IMR-90 (cell line): ENCODE measurements at regions not wholly inside any gene's neighbourhood (a gene's known extent, or its start where the extent isn't known, plus 50 kb on each side); places are given as distances from the start of the nearest gene placed in this dataset.

ENCODE experiments used
- ATAC-seq: fragments of 200-7000 bp; cut with Tn5 transposase; 2 replicates; pipeline ENCODE4 v1.9.1; 2020; ENCODE audit warnings: low read depth, mild to moderate bottlenecking, moderate library complexity
- BruUV-seq: library from RNA; stranded (reverse); fragments of 400-500 nt; replicated peaks from 2 replicates; lab custom pipeline; 2021; lab: Mats Ljungman, UMichigan
- CTCF ChIA-PET: fragments of 300-600 bp; formaldehyde crosslinking; extraction: SDS; loops from one replicate; lab custom pipeline; 2021; ENCODE audit warnings: antibody characterized with exemption; lab: Yijun Ruan, JAX
- POLR2A ChIA-PET: fragments of 300-600 bp; sonication (Branson Sonifier 250); formaldehyde crosslinking; loops from one replicate; lab custom pipeline; 2022; ENCODE audit warnings: antibody characterized with exemption; ENCODE audit not compliant: unreplicated experiment; lab: Charles Lee
- DNase-seq: peaks from one replicate; pipeline ENCODE4 v3.0.0; 2013
- H2AFZ ChIP-seq: replicated peaks from 2 replicates; pipeline ENCODE3; 2013; ENCODE audit warnings: low read length, mild to moderate bottlenecking; ENCODE audit not compliant: poor library complexity
- H2AK5ac ChIP-seq: 2 replicates; pipeline ENCODE4 v1.6.1; 2013; ENCODE audit warnings: low read depth, low read length, inconsistent platforms
- H2AK9ac ChIP-seq: replicated peaks from 2 replicates; pipeline ENCODE3; 2013; ENCODE audit warnings: mild to moderate bottlenecking, low read depth, low read length, moderate library complexity; ENCODE audit not compliant: poor library complexity
- H2BK120ac ChIP-seq: 2 replicates; pipeline ENCODE4 v1.6.1; 2013; ENCODE audit warnings: low read depth, low read length, inconsistent platforms
- H2BK15ac ChIP-seq: 3 replicates; pipeline ENCODE4 v1.6.1; 2013; ENCODE audit warnings: low read depth, low read length, inconsistent platforms
- H2BK20ac ChIP-seq: 2 replicates; pipeline ENCODE4 v1.6.1; 2013; ENCODE audit warnings: low read depth, mild to moderate bottlenecking, inconsistent platforms, low read length, moderate library complexity
- H2BK5ac ChIP-seq: 2 replicates; pipeline ENCODE4 v1.6.1; 2013; ENCODE audit warnings: mild to moderate bottlenecking, low read depth, low read length, inconsistent platforms; ENCODE audit not compliant: poor library complexity, severe bottlenecking
- H3K14ac ChIP-seq: replicated peaks from 2 replicates; pipeline ENCODE4 v1.6.1; 2013; ENCODE audit warnings: low read depth, low read length, inconsistent platforms
- H3K18ac ChIP-seq: 2 replicates; pipeline ENCODE4 v1.6.1; 2013; ENCODE audit warnings: low read depth, low read length, control low read depth
- H3K23ac ChIP-seq: 2 replicates; pipeline ENCODE4 v1.6.1; 2013; ENCODE audit warnings: low read depth, low read length, inconsistent platforms
- H3K27ac ChIP-seq: 2 replicates; pipeline ENCODE4 v1.5.1; 2013; ENCODE audit warnings: mild to moderate bottlenecking, control low read depth, low read length; ENCODE audit not compliant: insufficient read depth
- H3K27me3 ChIP-seq: 2 replicates; pipeline ENCODE4 v1.6.1; 2013; ENCODE audit warnings: low read length; ENCODE audit not compliant: control insufficient read depth, insufficient read depth
- H3K36me3 ChIP-seq: 2 replicates; pipeline ENCODE4 v1.6.1; 2013; ENCODE audit warnings: low read length, mixed read lengths; ENCODE audit not compliant: control insufficient read depth, insufficient read depth
- H3K4ac ChIP-seq: 2 replicates; pipeline ENCODE4 v1.6.1; 2013; ENCODE audit warnings: low read depth, low read length, inconsistent platforms
- H3K4me1 ChIP-seq: 2 replicates; pipeline ENCODE4 v1.6.1; 2013; ENCODE audit warnings: low read length, mixed read lengths; ENCODE audit not compliant: control insufficient read depth, insufficient read depth
- H3K4me2 ChIP-seq: 2 replicates; pipeline ENCODE4 v1.6.1; 2013; ENCODE audit warnings: low read depth, mild to moderate bottlenecking, control low read depth, low read length, moderate library complexity
- H3K4me3 ChIP-seq: 2 replicates; pipeline ENCODE4 v1.5.1; 2013; ENCODE audit warnings: low read depth, mild to moderate bottlenecking, control low read depth, low read length, moderate library complexity; ENCODE audit not compliant: insufficient read depth
- H3K56ac ChIP-seq: 2 replicates; pipeline ENCODE4 v1.6.1; 2013; ENCODE audit warnings: low read length, inconsistent platforms; ENCODE audit not compliant: insufficient read depth; ENCODE audit errors: extremely low read depth
- H3K79me1 ChIP-seq, 2 experiments: 2 replicates each; pipeline ENCODE4 v1.6.1; 2013; ENCODE audit warnings: low read length in 2 of 2, inconsistent platforms in 1 of 2, low read depth in 1 of 2
- H3K9ac ChIP-seq: 2 replicates; pipeline ENCODE4 v1.6.1; 2013; ENCODE audit warnings: low read depth, low read length, control low read depth
- H3K9me1 ChIP-seq: 2 replicates; pipeline ENCODE4 v1.6.1; 2013; ENCODE audit warnings: low read length, inconsistent platforms; ENCODE audit not compliant: insufficient read depth
- H3K9me3 ChIP-seq: 2 replicates; pipeline ENCODE4 v1.6.1; 2013; ENCODE audit warnings: low read length; ENCODE audit not compliant: control insufficient read depth, insufficient read depth
- H4K20me1 ChIP-seq: 2 replicates; pipeline ENCODE4 v1.6.1; 2013; ENCODE audit warnings: low read length, inconsistent platforms; ENCODE audit not compliant: insufficient read depth
- H4K5ac ChIP-seq: 2 replicates; pipeline ENCODE4 v1.6.1; 2013; ENCODE audit warnings: mild to moderate bottlenecking, low read depth, low read length, control low read depth
- H4K8ac ChIP-seq, 2 experiments: 2 replicates each; pipeline ENCODE4 v1.6.1; 2013; ENCODE audit warnings: low read depth in 2 of 2, low read length in 2 of 2, control low read depth in 1 of 2, inconsistent platforms in 1 of 2
- H4K91ac ChIP-seq: 2 replicates; pipeline ENCODE4 v1.6.1; 2013; ENCODE audit warnings: low read depth, low read length, inconsistent platforms; ENCODE audit not compliant: insufficient read depth
- BHLHE40 ChIP-seq: fragments of 150-350 bp; IDR thresholded peaks from 2 replicates; pipeline ENCODE4 v1.6.1; 2016; ENCODE audit warnings: mild to moderate bottlenecking, low read depth, low read length
- CEBPB ChIP-seq: IDR thresholded peaks from 2 replicates; pipeline ENCODE4 v1.6.1; 2012; ENCODE audit warnings: low read depth, low read length, improper control_type of control experiment
- CHD1 ChIP-seq: IDR thresholded peaks from 2 replicates; pipeline ENCODE4 v1.6.1; 2012; ENCODE audit warnings: low read depth, low read length, improper control_type of control experiment
- FOS ChIP-seq: fragments of 150-350 bp; IDR thresholded peaks from 2 replicates; pipeline ENCODE4 v1.6.1; 2016; ENCODE audit warnings: low read depth, low read length
- MAZ ChIP-seq: IDR thresholded peaks from 2 replicates; pipeline ENCODE4 v1.6.1; 2012; ENCODE audit warnings: low read depth, mild to moderate bottlenecking, low read length, improper control_type of control experiment, moderate library complexity, borderline replicate concordance
- NFE2L2 ChIP-seq: fragments of 150-350 bp; IDR thresholded peaks from 2 replicates; pipeline ENCODE4 v1.6.1; 2016; ENCODE audit warnings: low read depth, mild to moderate bottlenecking, low read length
- POLR2A ChIP-seq: IDR thresholded peaks from 2 replicates; pipeline ENCODE4 v1.6.1; 2012; ENCODE audit warnings: mild to moderate bottlenecking, low read depth, low read length
- RCOR1 ChIP-seq: IDR thresholded peaks from 2 replicates; pipeline ENCODE4 v1.6.1; 2012; ENCODE audit warnings: mild to moderate bottlenecking, low read length, improper control_type of control experiment; ENCODE audit not compliant: insufficient replicate concordance
- RFX5 ChIP-seq: IDR thresholded peaks from 2 replicates; pipeline ENCODE4 v1.8.0; 2012; ENCODE audit warnings: low read depth, mild to moderate bottlenecking, low read length, moderate library complexity
- SMC3 ChIP-seq: fragments of 150-350 bp; IDR thresholded peaks from 2 replicates; pipeline ENCODE4 v1.6.1; 2016; ENCODE audit warnings: low read depth, mild to moderate bottlenecking, antibody characterized with exemption, low read length, moderate library complexity
- WGBS, 2 experiments: methylation state at CpG; one replicate each; pipeline versions ENCODE4 v1.1.5 to v1.1.7; 2013; ENCODE audit warnings: missing lambda C conversion rate in 2 of 2; ENCODE audit not compliant: insufficient read length in 1 of 2; ENCODE audit errors: extremely low coverage in 2 of 2; 5-methylcytosine and 5-hydroxymethylcytosine counted together
- dilution Hi-C: fragments of 300-500 bp; cut with HindIII; formaldehyde crosslinking; loops from one replicate; pipeline ENCODE4 v1.14.3; 2018; ENCODE audit warnings: low sequenced_read_pairs; ENCODE audit not compliant: unreplicated experiment
- in situ Hi-C: fragments of 300-500 bp; cut with MboI; formaldehyde crosslinking; loops from 3 replicates; pipeline ENCODE4 v1.14.3; 2019; ENCODE audit warnings: low sequenced_read_pairs, inconsistent platforms, mixed read lengths
- intact Hi-C: fragments of 100-400 bp; cut with micrococcal nuclease; formaldehyde crosslinking; loops from 2 replicates; pipeline ENCODE4 v1.10.0; 2022
- TF ChIP-seq, protein P1 (sequence below): fragments of 150-350 bp; IDR thresholded peaks from 2 replicates; pipeline ENCODE4 v1.6.1; 2016; ENCODE audit warnings: low read depth, mild to moderate bottlenecking, low read length, moderate library complexity, borderline replicate concordance
- TF ChIP-seq, protein P2 (sequence below): fragments of 150-350 bp; IDR thresholded peaks from 2 replicates; pipeline ENCODE4 v1.6.1; 2017; ENCODE audit warnings: mild to moderate bottlenecking, antibody characterized with exemption, low read length, low read depth
- TF ChIP-seq, protein P3 (sequence below): conservative IDR thresholded peaks from 2 replicates; pipeline ENCODE4 v1.5.1; 2012; ENCODE audit warnings: mild to moderate bottlenecking, low read depth, low read length, improper control_type of control experiment

DNA sequence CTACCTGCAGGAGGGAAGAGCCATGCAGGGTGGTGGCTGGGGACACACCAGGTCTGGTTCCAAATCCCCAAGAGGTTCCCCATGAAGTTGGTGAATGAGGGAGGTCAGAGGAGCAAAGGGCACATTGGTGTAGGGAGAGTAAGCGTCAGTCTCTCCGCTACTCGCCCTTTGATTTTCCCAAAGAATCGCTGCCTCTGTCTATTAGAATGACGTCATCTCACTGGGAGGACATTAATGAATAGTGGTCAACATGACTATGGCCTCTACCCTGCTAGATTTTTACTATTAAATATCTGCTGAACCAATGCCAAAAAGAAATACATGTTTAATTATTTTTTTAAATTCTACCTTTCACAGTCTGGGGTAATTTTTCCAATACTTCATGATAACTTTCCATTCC is 109.6 kb upstream of the SNTG2 start:
- H3K56ac ChIP-seq, result no peak overlapping the region
- no peak overlapping the region for H2BK20ac ChIP-seq
- in situ Hi-C loops, result no loop called here
- H3K4me3 ChIP-seq, result no peak overlapping the region
- H2BK120ac ChIP-seq, result no peak overlapping the region
- no peak overlapping the region for H3K18ac ChIP-seq
- POLR2A ChIA-PET, result no interaction called here
- no TSS peak for BruUV-seq
- H3K79me1 ChIP-seq, result no peaks in the 10 kb centered on the region
- no peak overlapping the region for H2BK5ac ChIP-seq
- no peak for ATAC-seq
- no peak for TF ChIP-seq NFE2L2
- no peak for TF ChIP-seq FOS
- TF ChIP-seq RFX5, result no peak
- no peak for TF ChIP-seq CHD1
- no peak for TF ChIP-seq MAZ
- TF ChIP-seq, protein P1, sequence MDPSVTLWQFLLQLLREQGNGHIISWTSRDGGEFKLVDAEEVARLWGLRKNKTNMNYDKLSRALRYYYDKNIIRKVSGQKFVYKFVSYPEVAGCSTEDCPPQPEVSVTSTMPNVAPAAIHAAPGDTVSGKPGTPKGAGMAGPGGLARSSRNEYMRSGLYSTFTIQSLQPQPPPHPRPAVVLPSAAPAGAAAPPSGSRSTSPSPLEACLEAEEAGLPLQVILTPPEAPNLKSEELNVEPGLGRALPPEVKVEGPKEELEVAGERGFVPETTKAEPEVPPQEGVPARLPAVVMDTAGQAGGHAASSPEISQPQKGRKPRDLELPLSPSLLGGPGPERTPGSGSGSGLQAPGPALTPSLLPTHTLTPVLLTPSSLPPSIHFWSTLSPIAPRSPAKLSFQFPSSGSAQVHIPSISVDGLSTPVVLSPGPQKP, result no peak
- TF ChIP-seq, protein P2, sequence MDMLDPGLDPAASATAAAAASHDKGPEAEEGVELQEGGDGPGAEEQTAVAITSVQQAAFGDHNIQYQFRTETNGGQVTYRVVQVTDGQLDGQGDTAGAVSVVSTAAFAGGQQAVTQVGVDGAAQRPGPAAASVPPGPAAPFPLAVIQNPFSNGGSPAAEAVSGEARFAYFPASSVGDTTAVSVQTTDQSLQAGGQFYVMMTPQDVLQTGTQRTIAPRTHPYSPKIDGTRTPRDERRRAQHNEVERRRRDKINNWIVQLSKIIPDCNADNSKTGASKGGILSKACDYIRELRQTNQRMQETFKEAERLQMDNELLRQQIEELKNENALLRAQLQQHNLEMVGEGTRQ, result no peak
- no peak for TF ChIP-seq CEBPB
- TF ChIP-seq RCOR1, result no peak
- no peak for TF ChIP-seq BHLHE40
- TF ChIP-seq, protein P3, sequence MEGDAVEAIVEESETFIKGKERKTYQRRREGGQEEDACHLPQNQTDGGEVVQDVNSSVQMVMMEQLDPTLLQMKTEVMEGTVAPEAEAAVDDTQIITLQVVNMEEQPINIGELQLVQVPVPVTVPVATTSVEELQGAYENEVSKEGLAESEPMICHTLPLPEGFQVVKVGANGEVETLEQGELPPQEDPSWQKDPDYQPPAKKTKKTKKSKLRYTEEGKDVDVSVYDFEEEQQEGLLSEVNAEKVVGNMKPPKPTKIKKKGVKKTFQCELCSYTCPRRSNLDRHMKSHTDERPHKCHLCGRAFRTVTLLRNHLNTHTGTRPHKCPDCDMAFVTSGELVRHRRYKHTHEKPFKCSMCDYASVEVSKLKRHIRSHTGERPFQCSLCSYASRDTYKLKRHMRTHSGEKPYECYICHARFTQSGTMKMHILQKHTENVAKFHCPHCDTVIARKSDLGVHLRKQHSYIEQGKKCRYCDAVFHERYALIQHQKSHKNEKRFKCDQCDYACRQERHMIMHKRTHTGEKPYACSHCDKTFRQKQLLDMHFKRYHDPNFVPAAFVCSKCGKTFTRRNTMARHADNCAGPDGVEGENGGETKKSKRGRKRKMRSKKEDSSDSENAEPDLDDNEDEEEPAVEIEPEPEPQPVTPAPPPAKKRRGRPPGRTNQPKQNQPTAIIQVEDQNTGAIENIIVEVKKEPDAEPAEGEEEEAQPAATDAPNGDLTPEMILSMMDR, result no peak
- TF ChIP-seq POLR2A, result no peak
- TF ChIP-seq SMC3, result no peak
- no peaks in the 10 kb centered on the region for H3K9me1 ChIP-seq
- H3K4ac ChIP-seq, result no peak overlapping the region
- no peak overlapping the region for H2AFZ ChIP-seq
- no CpG with 5 or more reads among the region's 5 CpGs for WGBS, 2 experiments
- no peak overlapping the region for H4K8ac ChIP-seq
- H3K27me3 ChIP-seq, result no peaks in the 10 kb centered on the region
- intact Hi-C loops, result no loop called here
- H3K36me3 ChIP-seq, result no peaks in the 10 kb centered on the region
- no peaks in the 10 kb centered on the region for H4K20me1 ChIP-seq
- H3K9me3 ChIP-seq, result peaks cover 9% of the 10 kb centered on the region; the same call in 1 of the 2 replicates
- no peak overlapping the region for H3K14ac ChIP-seq
- no peak overlapping the region for H2AK9ac ChIP-seq
- H2AK5ac ChIP-seq, result no peak overlapping the region
- no peak overlapping the region for H4K91ac ChIP-seq
- H3K4me1 ChIP-seq, result no peaks in the 10 kb centered on the region
- no peak overlapping the region for H3K4me2 ChIP-seq
- H3K27ac ChIP-seq, result no peak overlapping the region
- H2BK15ac ChIP-seq, result no peak overlapping the region
- no peak overlapping the region for H3K23ac ChIP-seq
- DNase-seq, result no peak
- dilution Hi-C loops, result no loop called here
- no peak overlapping the region for H3K9ac ChIP-seq
- CTCF ChIA-PET, result interaction anchor here (0.6 kb wide), 1 partner anchor 126 kb away, joined by 3 read pairs; no protein-coding TSS in a partner anchor
- no peak overlapping the region for H4K5ac ChIP-seq
